BJ (cell line): ENCODE measurements at regions not wholly inside any gene's neighbourhood (a gene's known extent, or its start where the extent isn't known, plus 50 kb on each side); places are given as distances from the start of the nearest gene placed in this dataset.
A peak's percentile ranks its signal among the peaks of the same experiment; 100 is the strongest.

Experiments
- CTCF ChIA-PET: fragments of 350-600 bp; formaldehyde crosslinking; extraction: SDS; loops from one replicate; lab custom pipeline; 2021; ENCODE audit warnings: antibody characterized with exemption, inconsistent platforms; lab: Yijun Ruan, JAX
- POLR2A ChIA-PET: fragments of 300-600 bp; sonication (Branson Sonifier 250); formaldehyde crosslinking; extraction: SDS; loops from one replicate; lab custom pipeline; 2021; ENCODE audit warnings: antibody characterized with exemption; lab: Charles Lee
- DNase-seq: peaks from one replicate; pipeline ENCODE4 v3.0.0-alpha.2; 2011; ENCODE audit warnings: low read depth
- H3K27me3 ChIP-seq: 2 replicates; pipeline ENCODE4 v1.6.0; 2011; ENCODE audit warnings: low read length; ENCODE audit not compliant: control insufficient read depth, insufficient read depth
- H3K36me3 ChIP-seq: 2 replicates; pipeline ENCODE4 v1.5.1; 2011; ENCODE audit warnings: low read length; ENCODE audit not compliant: control insufficient read depth, insufficient read depth
- H3K4me3 ChIP-seq: 2 replicates; pipeline ENCODE4 v1.5.1; 2011; ENCODE audit warnings: low read depth, mild to moderate bottlenecking, control low read depth, low read length
- TF ChIP-seq, protein P1 (sequence below): IDR thresholded peaks from 2 replicates; pipeline ENCODE4 v1.5.1; 2011; ENCODE audit warnings: low read depth, mild to moderate bottlenecking, control low read depth, inconsistent platforms, low read length, moderate library complexity; ENCODE audit not compliant: insufficient read depth

DNA sequence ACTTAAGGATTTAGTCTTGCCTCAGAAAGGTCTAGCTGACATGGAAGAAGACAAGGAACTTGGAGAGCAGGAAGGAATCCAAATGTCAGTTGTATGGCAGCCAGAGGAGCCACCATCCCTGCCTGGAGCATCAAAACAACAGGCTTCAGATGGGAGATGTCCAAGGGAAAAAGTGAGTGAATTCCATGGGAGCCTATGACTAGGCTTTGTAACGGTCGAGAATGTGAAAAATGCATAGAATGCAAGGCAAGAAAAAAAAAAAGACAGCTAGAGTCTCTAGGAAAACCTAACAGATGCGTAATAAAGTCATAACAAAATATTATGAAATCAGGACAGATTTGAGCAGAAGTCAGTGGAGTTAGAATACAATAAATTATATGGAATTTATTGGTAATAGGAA is 183.7 kb upstream of the LSM14A start:
- Histone ChIP-seq H3K4me3 (no peak overlapping the region), H3K27me3 (no peaks in the 10 kb centered on the region), H3K36me3 (no peaks in the 10 kb centered on the region)
- DNase-seq, result no peak
- TF ChIP-seq, protein P1, sequence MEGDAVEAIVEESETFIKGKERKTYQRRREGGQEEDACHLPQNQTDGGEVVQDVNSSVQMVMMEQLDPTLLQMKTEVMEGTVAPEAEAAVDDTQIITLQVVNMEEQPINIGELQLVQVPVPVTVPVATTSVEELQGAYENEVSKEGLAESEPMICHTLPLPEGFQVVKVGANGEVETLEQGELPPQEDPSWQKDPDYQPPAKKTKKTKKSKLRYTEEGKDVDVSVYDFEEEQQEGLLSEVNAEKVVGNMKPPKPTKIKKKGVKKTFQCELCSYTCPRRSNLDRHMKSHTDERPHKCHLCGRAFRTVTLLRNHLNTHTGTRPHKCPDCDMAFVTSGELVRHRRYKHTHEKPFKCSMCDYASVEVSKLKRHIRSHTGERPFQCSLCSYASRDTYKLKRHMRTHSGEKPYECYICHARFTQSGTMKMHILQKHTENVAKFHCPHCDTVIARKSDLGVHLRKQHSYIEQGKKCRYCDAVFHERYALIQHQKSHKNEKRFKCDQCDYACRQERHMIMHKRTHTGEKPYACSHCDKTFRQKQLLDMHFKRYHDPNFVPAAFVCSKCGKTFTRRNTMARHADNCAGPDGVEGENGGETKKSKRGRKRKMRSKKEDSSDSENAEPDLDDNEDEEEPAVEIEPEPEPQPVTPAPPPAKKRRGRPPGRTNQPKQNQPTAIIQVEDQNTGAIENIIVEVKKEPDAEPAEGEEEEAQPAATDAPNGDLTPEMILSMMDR, result no peak
- ChIA-PET CTCF (interaction anchor here (2.1 to 2.9 kb wide), 3 partner anchors 9 to 211 kb away, joined by 4 to 17 read pairs (median 12); no protein-coding TSS in a partner anchor), POLR2A (no interaction called here)

DNA sequence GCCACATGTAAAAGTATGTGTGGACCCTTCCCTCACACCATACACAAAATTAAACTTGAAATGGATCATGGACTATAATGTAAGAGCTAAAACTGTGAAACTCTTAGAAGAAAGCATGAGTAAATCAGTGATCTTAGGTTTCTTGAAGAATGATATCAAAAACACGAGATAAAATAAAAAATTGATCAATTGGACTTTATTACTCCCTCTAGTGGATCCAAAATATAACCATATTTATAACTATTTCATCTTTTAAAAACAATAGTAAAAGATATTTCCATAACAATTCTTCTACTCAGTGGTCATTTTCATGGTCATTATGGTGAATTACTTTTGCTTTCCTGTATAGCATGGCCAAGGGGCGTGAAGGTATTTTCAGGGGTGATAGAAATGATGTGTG is 174.6 kb upstream of the LSM14A start:
- TF ChIP-seq, protein P1, result peak; percentile 16; the same call in 1 of the 2 replicates
- H3K4me3 ChIP-seq, result no peak overlapping the region
- ChIA-PET POLR2A (no interaction called here), CTCF (interaction anchor here (0.6 to 2.6 kb wide), 28 partner anchors 9 to 582 kb away, joined by 3 to 85 read pairs (median 4); partner anchors contain the start of gene KCTD15)
- DNase-seq, result no peak
- H3K36me3 ChIP-seq, result no peaks in the 10 kb centered on the region
- H3K27me3 ChIP-seq, result no peaks in the 10 kb centered on the region

DNA sequence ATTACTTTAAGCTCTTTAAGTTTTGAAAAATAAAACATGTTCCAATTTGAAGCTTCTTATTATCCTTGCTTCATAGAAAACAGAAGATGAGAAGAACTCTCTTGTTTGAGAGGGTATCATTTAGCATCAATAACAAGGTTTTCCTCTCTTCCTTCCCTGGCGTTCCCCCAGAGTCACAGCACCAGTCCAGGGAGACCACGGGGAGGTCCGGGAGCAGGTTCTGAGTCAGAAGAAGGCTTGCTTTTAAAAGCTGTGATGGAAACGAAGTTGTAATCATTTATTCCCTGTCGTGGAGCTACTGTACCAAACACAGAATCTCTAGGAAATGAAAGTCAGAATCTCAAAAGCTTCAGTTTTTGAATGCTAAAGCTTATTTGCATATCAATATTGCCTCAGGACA is 174.0 kb upstream of the LSM14A start:
- ChIA-PET CTCF (interaction anchor here (0.6 to 2.6 kb wide), 32 partner anchors 10 to 594 kb away, joined by 3 to 85 read pairs (median 4); partner anchors contain the start of gene KCTD15), POLR2A (no interaction called here)
- H3K4me3 ChIP-seq, result no peak overlapping the region
- TF ChIP-seq, protein P1, result no peak
- no peaks in the 10 kb centered on the region for H3K27me3 ChIP-seq
- H3K36me3 ChIP-seq, result no peaks in the 10 kb centered on the region
- no peak for DNase-seq

- DNase-seq, result no peak
- POLR2A ChIA-PET, result no interaction called here
- no peak overlapping the region for H3K4me3 ChIP-seq
Measured at GRCh38 chr19:33998739-33999345, 173.5 kb upstream of the LSM14A start.

GRCh38 chr19:34017024-34017423 is 155.3 kb upstream of the LSM14A start:
- CTCF ChIA-PET, result no interaction called here
- peaks cover 5% of the 10 kb centered on the region for H3K27me3 ChIP-seq
- no peak for DNase-seq
- no peaks in the 10 kb centered on the region for H3K36me3 ChIP-seq
- TF ChIP-seq, protein P1, result no peak
- POLR2A ChIA-PET, result no interaction called here
- H3K4me3 ChIP-seq, result no peak overlapping the region

More at GRCh38 chr19:33998739-33999345, 173.5 kb upstream of the LSM14A start:
- TF ChIP-seq, protein P1, result peak; percentile 20; the same call in 1 of the 2 replicates
- CTCF ChIA-PET, result interaction anchor here (0.6 to 2.6 kb wide), 30 partner anchors 10 to 595 kb away, joined by 3 to 85 read pairs (median 5); partner anchors contain the start of gene KCTD15
- H3K27me3 ChIP-seq, result no peaks in the 10 kb centered on the region
- no peaks in the 10 kb centered on the region for H3K36me3 ChIP-seq
